Activated CD4-positive, CD25-positive, alpha-beta regulatory T cell treated with anti-CD3 and anti-CD28 coated beads, Interleukin-2, amount 50 U/mL, for 24 hours (primary cell): ENCODE measurements at regions not wholly inside any gene's neighbourhood (a gene's known extent, or its start where the extent isn't known, plus 50 kb on each side); places are given as distances from the start of the nearest gene placed in this dataset.

ENCODE experiments used
- ATAC-seq, 2 donors: fragments of 150-1000 bp; cut with Tn5 transposase; one replicate each; pipeline ENCODE4 v1.10.0; 2021; ENCODE audit warnings: mild to moderate bottlenecking in 1 of 2, moderate library complexity in 1 of 2

GRCh38 chr12:65517656-65518210, 239.2 kb downstream of the MSRB3 start:
- no peak for ATAC-seq

GRCh38 chr12:65518771-65519170, 240.3 kb downstream of the MSRB3 start:
- ATAC-seq: no peak

- ATAC-seq: no peak
Observed at GRCh38 chr12:65520658-65521057, 242.2 kb downstream of the MSRB3 start.

GRCh38 chr12:65522956-65523860, 244.7 kb downstream of the MSRB3 start:
- ATAC-seq: no peak

GRCh38 chr12:65524666-65525065, 246.2 kb downstream of the MSRB3 start:
- no peak for ATAC-seq

- no peak for ATAC-seq
Observed at GRCh38 chr12:65525491-65526141, 247.1 kb downstream of the MSRB3 start.

- no peak for ATAC-seq
Observed at GRCh38 chr12:65526311-65526710, 247.8 kb downstream of the MSRB3 start.

GRCh38 chr12:65528127-65528526, 249.6 kb downstream of the MSRB3 start:
- no peak for ATAC-seq

GRCh38 chr12:65529106-65529505, 250.6 kb downstream of the MSRB3 start:
- ATAC-seq: no peak

- no peak for ATAC-seq
Observed at GRCh38 chr12:65529771-65530435, 251.4 kb downstream of the MSRB3 start.

GRCh38 chr12:65532162-65532561, 253.7 kb downstream of the MSRB3 start:
- ATAC-seq: no peak

GRCh38 chr12:65532764-65533163, 254.3 kb downstream of the MSRB3 start:
- ATAC-seq: no peak

GRCh38 chr12:65533177-65533883, 254.8 kb downstream of the MSRB3 start:
- no peak for ATAC-seq

- ATAC-seq: no peak
Observed at GRCh38 chr12:65534238-65534841, 255.9 kb downstream of the MSRB3 start.

- ATAC-seq: no peak
Observed at GRCh38 chr12:65535946-65536345, 257.5 kb downstream of the MSRB3 start.

- ATAC-seq: no peak
Observed at GRCh38 chr12:65536351-65536750, 257.9 kb downstream of the MSRB3 start.

- ATAC-seq: no peak
Observed at GRCh38 chr12:65536876-65537681, 258.6 kb downstream of the MSRB3 start.

- ATAC-seq: no peak
Observed at GRCh38 chr12:65537978-65538377, 259.5 kb downstream of the MSRB3 start.

GRCh38 chr12:65539023-65539422, 260.5 kb downstream of the MSRB3 start:
- no peak for ATAC-seq

GRCh38 chr12:65540140-65540539, 261.7 kb downstream of the MSRB3 start:
- ATAC-seq: no peak

- no peak for ATAC-seq
Observed at GRCh38 chr12:65546528-65546927, 268.0 kb downstream of the MSRB3 start.
